WERI-Rb-1 (cell line): ENCODE measurements at regions not wholly inside any gene's neighbourhood (a gene's known extent, or its start where the extent isn't known, plus 50 kb on each side); places are given as distances from the start of the nearest gene placed in this dataset.
"Not testable (repeated sequence)": the region's sequence is repeated elsewhere in the genome, so short reads cannot be mapped to it uniquely, and the experiment has no call there.

ENCODE experiments used
- DNase-seq: peaks from one replicate; pipeline ENCODE4 v3.0.0-alpha.2; 2020
- H3K27ac ChIP-seq: fragments of 250-450 bp; sonication (Bioruptor Pico); 2 replicates; pipeline ENCODE4 v1.5.1; 2020; ENCODE audit warnings: mild to moderate bottlenecking, moderate library complexity
- H3K27me3 ChIP-seq: fragments of 250-450 bp; sonication (Bioruptor Pico); 2 replicates; pipeline ENCODE4 v1.5.1; 2021; ENCODE audit warnings: mild to moderate bottlenecking, low read depth, moderate library complexity; ENCODE audit not compliant: insufficient read depth, severe bottlenecking
- H3K36me3 ChIP-seq: fragments of 250-450 bp; sonication (Bioruptor Pico); 2 replicates; pipeline ENCODE4 v1.5.1; 2020; ENCODE audit warnings: mild to moderate bottlenecking, moderate library complexity
- H3K4me3 ChIP-seq: 2 replicates; pipeline ENCODE4 v1.5.1; 2011; ENCODE audit warnings: low read depth, mild to moderate bottlenecking, control low read depth, low read length
- H3K9me3 ChIP-seq: fragments of 250-450 bp; sonication (Bioruptor Pico); 2 replicates; pipeline ENCODE4 v1.5.1; 2021; ENCODE audit warnings: mild to moderate bottlenecking, moderate library complexity; ENCODE audit not compliant: severe bottlenecking
- TF ChIP-seq, protein P1 (sequence below): IDR thresholded peaks from 2 replicates; pipeline ENCODE4 v1.5.1; 2011; ENCODE audit warnings: low read depth, mild to moderate bottlenecking, control low read depth, inconsistent platforms, low read length

GRCh38 chr10:6802759-6803426 lies 222.8 kb upstream of the PRKCQ start:
- Histone ChIP-seq H3K27ac (no peak overlapping the region), H3K9me3 (no peaks in the 10 kb centered on the region), H3K4me3 (no peak overlapping the region), H3K27me3 (no peaks in the 10 kb centered on the region), H3K36me3 (no peaks in the 10 kb centered on the region)
- no peak for DNase-seq
- TF ChIP-seq, protein P1, sequence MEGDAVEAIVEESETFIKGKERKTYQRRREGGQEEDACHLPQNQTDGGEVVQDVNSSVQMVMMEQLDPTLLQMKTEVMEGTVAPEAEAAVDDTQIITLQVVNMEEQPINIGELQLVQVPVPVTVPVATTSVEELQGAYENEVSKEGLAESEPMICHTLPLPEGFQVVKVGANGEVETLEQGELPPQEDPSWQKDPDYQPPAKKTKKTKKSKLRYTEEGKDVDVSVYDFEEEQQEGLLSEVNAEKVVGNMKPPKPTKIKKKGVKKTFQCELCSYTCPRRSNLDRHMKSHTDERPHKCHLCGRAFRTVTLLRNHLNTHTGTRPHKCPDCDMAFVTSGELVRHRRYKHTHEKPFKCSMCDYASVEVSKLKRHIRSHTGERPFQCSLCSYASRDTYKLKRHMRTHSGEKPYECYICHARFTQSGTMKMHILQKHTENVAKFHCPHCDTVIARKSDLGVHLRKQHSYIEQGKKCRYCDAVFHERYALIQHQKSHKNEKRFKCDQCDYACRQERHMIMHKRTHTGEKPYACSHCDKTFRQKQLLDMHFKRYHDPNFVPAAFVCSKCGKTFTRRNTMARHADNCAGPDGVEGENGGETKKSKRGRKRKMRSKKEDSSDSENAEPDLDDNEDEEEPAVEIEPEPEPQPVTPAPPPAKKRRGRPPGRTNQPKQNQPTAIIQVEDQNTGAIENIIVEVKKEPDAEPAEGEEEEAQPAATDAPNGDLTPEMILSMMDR = no peak

DNA sequence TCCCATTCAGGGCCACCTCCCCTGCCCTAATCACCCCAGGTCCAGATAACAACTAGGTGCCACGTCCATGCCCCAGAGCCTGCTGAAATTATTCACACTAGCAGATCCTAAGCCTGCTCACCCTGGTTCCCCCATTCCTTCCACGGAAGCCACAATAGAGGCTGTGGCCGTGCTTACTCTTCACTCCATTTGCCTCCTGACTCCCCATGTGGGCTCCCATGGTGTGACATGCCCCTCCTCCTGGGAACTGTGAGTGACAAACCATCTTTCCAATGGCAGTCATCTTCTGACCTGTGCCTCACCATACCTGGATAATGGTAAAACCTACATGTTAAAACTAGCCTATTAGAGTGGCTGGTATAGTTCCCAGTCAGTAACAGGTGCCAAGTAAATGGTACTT lies 216.2 kb upstream of the PRKCQ start:
- Histone ChIP-seq H3K27me3 (no peaks in the 10 kb centered on the region), H3K9me3 (no peaks in the 10 kb centered on the region), H3K4me3 (no peak overlapping the region), H3K27ac (no peak overlapping the region), H3K36me3 (no peaks in the 10 kb centered on the region)
- TF ChIP-seq, protein P1 = no peak
- DNase-seq = no peak

- Histone ChIP-seq H3K4me3 (no peak overlapping the region), H3K36me3 (no peaks in the 10 kb centered on the region), H3K9me3 (no peaks in the 10 kb centered on the region), H3K27me3 (no peaks in the 10 kb centered on the region), H3K27ac (no peak overlapping the region)
- TF ChIP-seq, protein P1 = no peak
- DNase-seq = no peak
Observed at GRCh38 chr10:6795541-6795940, 215.5 kb upstream of the PRKCQ start.

DNA sequence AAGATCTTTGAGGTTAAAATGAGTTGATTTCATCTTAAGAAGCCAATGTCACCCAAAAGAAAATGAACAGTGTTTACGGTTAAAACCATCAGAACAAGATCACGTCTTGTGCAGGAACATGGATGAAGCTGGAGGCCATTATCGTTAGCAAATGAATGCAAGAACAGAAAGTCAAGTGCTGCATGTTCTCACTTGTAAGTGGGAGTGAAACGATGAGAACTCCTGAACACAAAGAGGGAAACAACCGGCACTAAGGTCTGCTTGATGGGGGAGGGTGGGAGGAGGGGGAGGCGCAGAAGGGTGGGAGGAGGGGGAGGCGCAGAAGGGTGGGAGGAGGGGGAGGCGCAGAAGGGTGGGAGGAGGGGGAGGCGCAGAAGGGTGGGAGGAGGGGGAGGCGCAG lies 214.8 kb upstream of the PRKCQ start:
- not testable (repeated sequence) for DNase-seq, H3K36me3 ChIP-seq, H3K27ac ChIP-seq, H3K9me3 ChIP-seq, H3K27me3 ChIP-seq, H3K4me3 ChIP-seq

DNA sequence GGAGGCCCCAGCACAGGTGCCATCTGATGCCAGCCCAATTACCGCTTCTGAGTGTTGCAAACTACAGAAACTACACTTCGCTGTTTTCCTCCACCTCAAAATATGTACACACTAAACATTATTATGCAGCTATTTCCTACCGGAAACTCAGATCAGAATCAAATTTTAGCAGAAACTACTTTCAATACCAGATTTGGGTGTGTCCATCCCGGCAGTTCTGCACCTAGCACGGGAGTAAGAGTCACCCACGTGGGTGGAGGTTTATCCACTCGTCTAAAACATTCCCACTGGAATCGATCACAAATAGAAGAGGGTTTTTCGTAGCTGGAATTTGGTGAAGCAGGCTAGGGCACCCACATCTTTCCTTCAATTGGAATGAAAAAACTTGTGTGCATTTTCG lies 214.4 kb upstream of the PRKCQ start:
- H3K4me3 ChIP-seq = no peak overlapping the region
- DNase-seq = no peak
- no peaks in the 10 kb centered on the region for H3K27me3 ChIP-seq
- H3K36me3 ChIP-seq = no peaks in the 10 kb centered on the region
- H3K27ac ChIP-seq = no peak overlapping the region
- TF ChIP-seq, protein P1 = no peak
- H3K9me3 ChIP-seq = no peaks in the 10 kb centered on the region

GRCh38 chr10:6788731-6789130 lies 208.7 kb upstream of the PRKCQ start:
- TF ChIP-seq, protein P1 = no peak
- H3K4me3 ChIP-seq = no peak overlapping the region
- H3K36me3 ChIP-seq = no peaks in the 10 kb centered on the region
- DNase-seq = no peak
- no peaks in the 10 kb centered on the region for H3K9me3 ChIP-seq
- no peaks in the 10 kb centered on the region for H3K27me3 ChIP-seq
- H3K27ac ChIP-seq = no peak overlapping the region
